HEK293 (cell line): ENCODE measurements at regions not wholly inside any gene's neighbourhood (a gene's known extent, or its start where the extent isn't known, plus 50 kb on each side); places are given as distances from the start of the nearest gene placed in this dataset.
"Not testable (repeated sequence)": the region's sequence is repeated elsewhere in the genome, so short reads cannot be mapped to it uniquely, and the experiment has no call there.

ENCODE experiments used
- CTCF ChIA-PET: fragments of 350-600 bp; formaldehyde crosslinking; extraction: SDS; loops from one replicate; lab custom pipeline; 2021; ENCODE audit warnings: antibody characterized with exemption; lab: Yijun Ruan, JAX
- POLR2A ChIA-PET: fragments of 300-600 bp; formaldehyde crosslinking; extraction: SDS; loops from one replicate; lab custom pipeline; 2020; ENCODE audit warnings: antibody characterized with exemption, inconsistent platforms; lab: Yijun Ruan, JAX
- H3K27ac ChIP-seq: fragments of 200-500 bp; sonication (Bioruptor generic); 2 replicates; pipeline ENCODE4 v1.5.1; 2014; ENCODE audit warnings: low read depth, low read length, control low read depth, inconsistent platforms; ENCODE audit errors: extremely low read depth
- H3K36me3 ChIP-seq, 2 experiments: fragments of 200-500 bp in 1 of 2; sonication (Bioruptor generic) in 1 of 2; 1 replicate in 1 of 2; 2 replicates in 1 of 2; pipeline ENCODE4 v1.5.1; 2014 to 2017; ENCODE audit warnings: inconsistent platforms in 2 of 2, low read length in 2 of 2; ENCODE audit not compliant: control insufficient read depth in 2 of 2, insufficient read depth in 1 of 2
- H3K4me1 ChIP-seq: fragments of 200-500 bp; sonication (Bioruptor generic); 2 replicates; pipeline ENCODE4 v1.5.1; 2014; ENCODE audit warnings: mild to moderate bottlenecking, low read length, inconsistent platforms; ENCODE audit not compliant: control insufficient read depth, insufficient read depth
- H3K4me3 ChIP-seq: 2 replicates; pipeline ENCODE4 v1.5.1; 2011; ENCODE audit warnings: low read depth, mild to moderate bottlenecking, control low read depth, low read length, moderate library complexity
- H3K9me3 ChIP-seq: fragments of 200-500 bp; sonication (Bioruptor generic); 2 replicates; pipeline ENCODE4 v1.5.1; 2014; ENCODE audit warnings: low read depth, low read length, inconsistent platforms; ENCODE audit not compliant: control insufficient read depth, insufficient read depth
- HOXA7 ChIP-seq: sonication (generic); formaldehyde crosslinking; IDR thresholded peaks from 2 replicates; pipeline ENCODE4 v1.8.1; 2022; ENCODE audit warnings: missing genetic modification reagents, borderline replicate concordance
- IKZF3 ChIP-seq: fragments of 450-650 bp; IDR thresholded peaks from 2 replicates; pipeline ENCODE4 v1.5.0; 2018; ENCODE audit warnings: missing biosample characterization, mild to moderate bottlenecking, missing genetic modification characterization, moderate library complexity
- SCRT2 ChIP-seq: fragments of 450-650 bp; formaldehyde crosslinking; IDR thresholded peaks from 2 replicates; pipeline ENCODE4 v1.5.1; 2016; ENCODE audit warnings: missing biosample characterization, missing genetic modification characterization
- ZBTB1 ChIP-seq: fragments of 450-650 bp; formaldehyde crosslinking; IDR thresholded peaks from 2 replicates; pipeline ENCODE4 v1.5.1; 2016; ENCODE audit warnings: missing biosample characterization, missing genetic modification characterization
- ZBTB8A ChIP-seq: fragments of 450-650 bp; formaldehyde crosslinking; IDR thresholded peaks from 2 replicates; pipeline ENCODE4 v1.5.1; 2016; ENCODE audit warnings: missing biosample characterization, missing genetic modification characterization
- ZFP3 ChIP-seq: fragments of 450-650 bp; formaldehyde crosslinking; IDR thresholded peaks from 2 replicates; pipeline ENCODE4 v1.5.1; 2016; ENCODE audit warnings: low read depth, missing biosample characterization, missing genetic modification characterization
- ZNF132 ChIP-seq: fragments of 450-650 bp; formaldehyde crosslinking; IDR thresholded peaks from 2 replicates; pipeline ENCODE4 v1.5.1; 2017; ENCODE audit warnings: missing biosample characterization, missing genetic modification characterization, borderline replicate concordance
- ZNF157 ChIP-seq: fragments of 450-650 bp; formaldehyde crosslinking; IDR thresholded peaks from 2 replicates; pipeline ENCODE4 v1.5.1; 2016; ENCODE audit warnings: missing biosample characterization, missing genetic modification characterization
- ZNF426 ChIP-seq: fragments of 450-650 bp; formaldehyde crosslinking; IDR thresholded peaks from 2 replicates; pipeline ENCODE4 v1.5.1; 2017; ENCODE audit warnings: missing biosample characterization, missing genetic modification characterization, mild to moderate bottlenecking, inconsistent platforms, moderate library complexity
- ZNF548 ChIP-seq: fragments of 450-650 bp; formaldehyde crosslinking; IDR thresholded peaks from 2 replicates; pipeline ENCODE4 v1.5.1; 2016; ENCODE audit warnings: missing biosample characterization, missing genetic modification characterization
- ZNF596 ChIP-seq: fragments of 450-650 bp; IDR thresholded peaks from 2 replicates; pipeline ENCODE4 v1.5.0; 2018; ENCODE audit warnings: missing biosample characterization, mild to moderate bottlenecking, missing genetic modification characterization, moderate library complexity
- ZNF747 ChIP-seq: fragments of 450-650 bp; formaldehyde crosslinking; IDR thresholded peaks from 2 replicates; pipeline ENCODE4 v1.5.1; 2016; ENCODE audit warnings: missing biosample characterization, missing genetic modification characterization
- ZNF768 ChIP-seq: fragments of 450-650 bp; formaldehyde crosslinking; IDR thresholded peaks from 2 replicates; pipeline ENCODE4 v1.5.1; 2018; ENCODE audit warnings: missing biosample characterization, mild to moderate bottlenecking, missing genetic modification characterization
- ZNF843 ChIP-seq: fragments of 450-650 bp; formaldehyde crosslinking; IDR thresholded peaks from 2 replicates; pipeline ENCODE4 v1.5.1; 2016; ENCODE audit warnings: missing biosample characterization, missing genetic modification characterization
- ZSCAN16 ChIP-seq: fragments of 450-650 bp; formaldehyde crosslinking; IDR thresholded peaks from 2 replicates; pipeline ENCODE4 v1.5.1; 2016; ENCODE audit warnings: missing biosample characterization, missing genetic modification characterization
- ZSCAN4 ChIP-seq: fragments of 450-650 bp; formaldehyde crosslinking; IDR thresholded peaks from 2 replicates; pipeline ENCODE4 v1.5.1; 2017; ENCODE audit warnings: missing biosample characterization, missing genetic modification characterization
- TF ChIP-seq, protein P1 (sequence below): fragments of 450-650 bp; formaldehyde crosslinking; IDR thresholded peaks from 2 replicates; pipeline ENCODE4 v1.5.1; 2016; ENCODE audit warnings: missing biosample characterization, missing genetic modification characterization

- Histone ChIP-seq H3K4me3 (no peak overlapping the region), H3K4me1 (no peaks in the 10 kb centered on the region), H3K9me3 (no peaks in the 10 kb centered on the region), H3K27ac (no peak overlapping the region), H3K36me3 (no peaks in the 10 kb centered on the region)
- ChIA-PET POLR2A (interaction anchor here (0.7 kb wide), 2 partner anchors 98 to 349 kb away, joined by 3 to 5 read pairs; no protein-coding TSS in a partner anchor), CTCF (interaction anchor here (1.8 kb wide), 1 partner anchor 32 kb away, joined by 9 read pairs; no protein-coding TSS in a partner anchor)
- TF ChIP-seq ZSCAN4 (tag by site-specific recombination) (no peak), IKZF3 (tag by site-specific recombination) (no peak), ZNF132 (tag by site-specific recombination) (no peak), ZNF843 (tag by site-specific recombination) (no peak), ZNF747 (no peak), ZFP3 (tag by site-specific recombination) (no peak), ZBTB8A (tag by site-specific recombination) (no peak), ZNF596 (tag by site-specific recombination) (no peak), HOXA7 (CRISPR knock-in tag) (no peak), ZNF426 (no peak), ZBTB1 (tag by site-specific recombination) (no peak), ZSCAN16 (tag by site-specific recombination) (no peak), ZNF157 (tag by site-specific recombination) (no peak), ZNF548 (tag by site-specific recombination) (no peak), ZNF768 (tag by site-specific recombination) (no peak)
- TF ChIP-seq, protein P1, sequence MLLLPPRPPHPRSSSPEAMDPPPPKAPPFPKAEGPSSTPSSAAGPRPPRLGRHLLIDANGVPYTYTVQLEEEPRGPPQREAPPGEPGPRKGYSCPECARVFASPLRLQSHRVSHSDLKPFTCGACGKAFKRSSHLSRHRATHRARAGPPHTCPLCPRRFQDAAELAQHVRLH (tag by site-specific recombination) = no peak
Observed at GRCh38 chr15:75770131-75770530, 57.5 kb upstream of the CSPG4 start.

DNA sequence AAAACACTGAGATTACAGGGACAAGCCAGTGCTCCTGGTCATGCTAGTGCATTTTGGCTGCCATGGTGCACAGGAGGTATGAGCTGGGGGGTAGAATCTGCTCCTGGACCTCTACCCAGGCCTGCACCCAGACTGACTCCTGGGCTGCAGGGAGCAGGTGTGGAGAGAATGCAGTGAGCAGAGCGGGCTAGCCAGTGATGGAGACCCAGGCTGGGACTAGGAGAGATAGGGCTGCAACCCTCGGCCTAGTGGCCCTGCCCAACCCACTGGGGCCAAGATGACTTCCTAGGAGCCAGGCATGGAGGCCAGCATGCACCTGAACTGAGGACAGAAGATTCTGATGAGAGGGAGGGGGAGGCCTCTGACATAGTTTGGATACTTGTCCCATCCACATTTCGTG is 55.9 kb upstream of the CSPG4 start:
- CTCF ChIA-PET = interaction anchor here (1.8 kb wide), 1 partner anchor 34 kb away, joined by 10 read pairs; no protein-coding TSS in a partner anchor
- H3K4me3 ChIP-seq, H3K9me3 ChIP-seq, POLR2A ChIA-PET, H3K27ac ChIP-seq, H3K4me1 ChIP-seq, H3K36me3 ChIP-seq: not testable (repeated sequence)

- POLR2A ChIA-PET, H3K9me3 ChIP-seq, H3K36me3 ChIP-seq, H3K4me1 ChIP-seq, CTCF ChIA-PET, H3K27ac ChIP-seq, H3K4me3 ChIP-seq: not testable (repeated sequence)
- peak; percentile 62 for TF ChIP-seq SCRT2 (tag by site-specific recombination)
Observed at GRCh38 chr15:75765551-75766305, 53.1 kb upstream of the CSPG4 start.

DNA sequence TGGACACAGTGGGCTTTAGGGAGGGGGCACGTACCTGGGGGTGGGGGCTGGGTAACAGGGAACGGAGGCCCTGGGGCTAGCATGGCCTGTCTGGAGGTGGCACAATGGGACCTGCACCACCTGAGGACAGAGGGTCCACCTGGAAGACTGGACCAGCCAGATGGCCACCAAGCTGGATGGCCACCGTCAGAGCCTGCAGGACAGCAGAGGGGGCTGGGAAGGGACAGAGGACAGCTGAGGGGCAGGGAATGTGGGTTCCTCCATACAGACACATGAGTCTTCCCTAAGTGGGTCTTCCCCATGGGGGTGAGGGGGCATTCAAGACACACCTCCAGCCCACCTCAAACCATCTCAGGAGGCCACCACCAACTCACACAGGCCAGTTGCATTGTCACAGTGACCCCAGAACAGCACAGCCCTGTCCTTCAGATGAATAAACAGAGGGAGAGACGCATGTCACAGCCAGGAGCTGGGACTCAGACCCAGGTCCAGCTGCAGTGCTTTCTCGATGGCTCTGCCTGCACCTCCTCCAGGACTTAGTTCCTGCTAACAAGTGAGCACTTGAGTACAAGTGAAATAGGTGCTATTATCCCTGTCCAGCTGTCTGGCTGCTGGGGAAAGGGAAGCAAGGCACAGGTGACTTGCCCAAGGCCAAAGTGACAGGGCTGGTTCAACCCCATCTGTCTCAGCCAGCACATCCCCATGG is 52.4 kb upstream of the CSPG4 start:
- H3K4me3 ChIP-seq, H3K9me3 ChIP-seq, H3K36me3 ChIP-seq, H3K27ac ChIP-seq, CTCF ChIA-PET, H3K4me1 ChIP-seq, POLR2A ChIA-PET: not testable (repeated sequence)

GRCh38 chr15:75763635-75764600 is 51.3 kb upstream of the CSPG4 start:
- H3K36me3 ChIP-seq, H3K4me3 ChIP-seq, POLR2A ChIA-PET, H3K27ac ChIP-seq, H3K9me3 ChIP-seq, CTCF ChIA-PET, H3K4me1 ChIP-seq: not testable (repeated sequence)
